ENCODE measurements at regions not wholly inside any gene's neighbourhood (a gene's known extent, or its start where the extent isn't known, plus 50 kb on each side); places are given as distances from the start of the nearest gene placed in this dataset.

DNA sequence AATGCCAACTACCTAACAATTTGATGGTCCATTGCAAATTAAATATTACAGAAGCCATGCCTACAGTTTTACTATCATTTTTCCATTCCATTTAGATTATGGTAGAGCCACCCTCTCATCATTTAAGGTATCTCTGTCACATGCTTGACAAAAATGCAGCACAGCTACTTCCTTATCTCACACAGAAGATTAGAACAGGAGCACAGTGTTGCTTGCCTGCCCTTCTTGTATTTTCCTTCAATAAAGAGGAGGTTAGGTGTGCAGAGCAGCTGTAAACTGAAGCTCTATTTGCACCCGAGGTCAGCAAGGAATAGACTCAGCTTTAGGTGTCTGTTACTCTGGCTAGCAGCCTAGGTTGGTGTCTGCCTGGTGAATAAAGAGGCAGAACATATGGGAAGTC is 51.5 kb upstream of the ATP10B start:
- intact Hi-C loops (cut with DNase I): no loop called here
- Histone ChIP-seq H3K36me3 (ENCODE audit: control insufficient read depth in 2 of 3, insufficient read depth in 3 of 3, low read length in 3 of 3) (no peaks in the 10 kb centered on the region), H3K4me1 (ENCODE audit: control insufficient read depth in 2 of 3, insufficient read depth in 2 of 3, low read depth in 1 of 3, low read length in 3 of 3) (no peaks in the 10 kb centered on the region), H3K9me3 (ENCODE audit: control insufficient read depth in 2 of 3, insufficient read depth in 1 of 3, low read length in 3 of 3) (no peaks in the 10 kb centered on the region), H3K27ac (ENCODE audit: low read depth in 2 of 2, low read length in 2 of 2) (no peak overlapping the region), H3K9ac (ENCODE audit: low read length in 3 of 3) (no peak overlapping the region), H3K4me3 (ENCODE audit: low read length in 3 of 3) (no peak overlapping the region), H3K27me3 (ENCODE audit: control insufficient read depth, insufficient read depth, low read length) (no peaks in the 10 kb centered on the region)
- no peak for FAIRE-seq
- DNase-seq: no peak
- TF ChIP-seq, protein P1, sequence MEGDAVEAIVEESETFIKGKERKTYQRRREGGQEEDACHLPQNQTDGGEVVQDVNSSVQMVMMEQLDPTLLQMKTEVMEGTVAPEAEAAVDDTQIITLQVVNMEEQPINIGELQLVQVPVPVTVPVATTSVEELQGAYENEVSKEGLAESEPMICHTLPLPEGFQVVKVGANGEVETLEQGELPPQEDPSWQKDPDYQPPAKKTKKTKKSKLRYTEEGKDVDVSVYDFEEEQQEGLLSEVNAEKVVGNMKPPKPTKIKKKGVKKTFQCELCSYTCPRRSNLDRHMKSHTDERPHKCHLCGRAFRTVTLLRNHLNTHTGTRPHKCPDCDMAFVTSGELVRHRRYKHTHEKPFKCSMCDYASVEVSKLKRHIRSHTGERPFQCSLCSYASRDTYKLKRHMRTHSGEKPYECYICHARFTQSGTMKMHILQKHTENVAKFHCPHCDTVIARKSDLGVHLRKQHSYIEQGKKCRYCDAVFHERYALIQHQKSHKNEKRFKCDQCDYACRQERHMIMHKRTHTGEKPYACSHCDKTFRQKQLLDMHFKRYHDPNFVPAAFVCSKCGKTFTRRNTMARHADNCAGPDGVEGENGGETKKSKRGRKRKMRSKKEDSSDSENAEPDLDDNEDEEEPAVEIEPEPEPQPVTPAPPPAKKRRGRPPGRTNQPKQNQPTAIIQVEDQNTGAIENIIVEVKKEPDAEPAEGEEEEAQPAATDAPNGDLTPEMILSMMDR (IDR thresholded peaks at IDR 0.05; ENCODE audit: borderline replicate concordance, extremely low read depth, insufficient read depth): no peak

DNA sequence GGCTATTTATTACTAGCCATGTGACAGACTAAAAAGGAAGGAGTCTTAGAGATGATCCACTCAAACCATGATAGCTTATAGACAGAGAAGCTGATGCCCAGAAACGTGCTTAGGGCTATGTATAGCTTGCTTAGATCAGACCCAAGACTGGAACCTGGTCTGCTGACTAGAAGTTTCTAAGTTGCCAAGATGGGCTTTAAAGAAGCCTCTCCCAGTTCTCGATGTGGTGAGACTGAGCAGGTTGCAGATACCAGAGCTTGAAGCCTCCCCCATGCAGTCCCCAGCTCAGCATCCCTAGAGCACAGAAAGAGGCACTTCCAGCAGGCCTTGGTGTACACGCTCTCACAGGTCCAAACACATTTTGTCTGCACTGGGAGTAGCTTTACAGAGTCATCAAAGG is 51.1 kb upstream of the ATP10B start:
- TF ChIP-seq, protein P1 (IDR thresholded peaks at IDR 0.05; ENCODE audit: borderline replicate concordance, extremely low read depth, insufficient read depth): no peak
- Histone ChIP-seq H3K27ac (ENCODE audit: low read depth in 2 of 2, low read length in 2 of 2) (no peak overlapping the region), H3K27me3 (ENCODE audit: control insufficient read depth, insufficient read depth, low read length) (no peaks in the 10 kb centered on the region), H3K9me3 (ENCODE audit: control insufficient read depth in 2 of 3, insufficient read depth in 1 of 3, low read length in 3 of 3) (no peaks in the 10 kb centered on the region), H3K4me3 (ENCODE audit: low read length in 3 of 3) (no peak overlapping the region), H3K9ac (ENCODE audit: low read length in 3 of 3) (no peak overlapping the region), H3K36me3 (ENCODE audit: control insufficient read depth in 2 of 3, insufficient read depth in 3 of 3, low read length in 3 of 3) (no peaks in the 10 kb centered on the region), H3K4me1 (ENCODE audit: control insufficient read depth in 2 of 3, insufficient read depth in 2 of 3, low read depth in 1 of 3, low read length in 3 of 3) (no peaks in the 10 kb centered on the region)
- no peak for DNase-seq
- no peak for FAIRE-seq
- intact Hi-C loops (cut with DNase I): no loop called here

All from kidney (tissue), 13 donors.